IPS DF 4.7 (cell line): ENCODE measurements at regions not wholly inside any gene's neighbourhood (a gene's known extent, or its start where the extent isn't known, plus 50 kb on each side); places are given as distances from the start of the nearest gene placed in this dataset.

Source experiments
- DNase-seq: peaks from one replicate; pipeline ENCODE4 v3.0.0-alpha.2; 2013; ENCODE audit warnings: low spot score; ENCODE audit errors: extremely low read depth

DNA sequence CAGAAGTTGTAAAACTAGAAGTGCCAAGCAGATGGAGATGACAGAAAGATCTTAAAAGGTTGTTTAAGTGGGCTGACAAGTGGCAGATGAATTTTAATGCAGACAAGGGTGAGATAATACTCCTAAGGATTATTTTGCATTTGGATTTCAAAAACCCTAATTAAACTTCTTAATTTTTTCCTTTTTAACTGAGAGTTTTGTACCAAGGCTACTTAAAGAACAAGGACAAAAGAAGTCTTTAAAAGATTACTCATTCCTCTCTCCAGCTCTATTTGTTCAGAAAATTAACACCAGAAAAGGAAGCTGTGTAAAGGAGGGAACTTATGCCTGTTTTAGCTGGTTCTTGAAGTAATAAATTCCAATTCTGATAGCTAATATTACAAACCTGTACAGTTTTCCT, 275.4 kb downstream of the ETNK1 start:
- no peak for DNase-seq

DNA sequence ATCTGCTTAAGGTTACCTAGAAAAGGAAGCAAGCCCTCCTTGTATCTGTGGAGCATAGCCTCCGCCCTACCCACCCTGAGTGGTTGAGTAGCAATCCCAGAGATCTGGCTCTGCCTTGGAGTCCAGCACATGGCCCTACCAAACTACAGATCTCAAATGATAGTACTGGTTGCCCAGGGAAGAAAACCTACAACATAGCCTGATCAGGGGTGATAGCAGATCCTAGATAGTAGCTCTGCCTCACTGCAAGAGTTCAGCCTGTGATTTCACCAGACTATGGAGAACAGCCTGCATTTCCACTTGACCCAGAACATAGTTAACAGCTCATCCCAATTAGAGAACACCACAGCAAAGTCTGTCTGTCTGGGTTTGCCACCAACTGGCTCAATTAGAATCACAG, 279.5 kb downstream of the ETNK1 start:
- no peak for DNase-seq

GRCh38 chr12:22916241-22916640, 291.3 kb downstream of the ETNK1 start:
- no peak for DNase-seq

DNA sequence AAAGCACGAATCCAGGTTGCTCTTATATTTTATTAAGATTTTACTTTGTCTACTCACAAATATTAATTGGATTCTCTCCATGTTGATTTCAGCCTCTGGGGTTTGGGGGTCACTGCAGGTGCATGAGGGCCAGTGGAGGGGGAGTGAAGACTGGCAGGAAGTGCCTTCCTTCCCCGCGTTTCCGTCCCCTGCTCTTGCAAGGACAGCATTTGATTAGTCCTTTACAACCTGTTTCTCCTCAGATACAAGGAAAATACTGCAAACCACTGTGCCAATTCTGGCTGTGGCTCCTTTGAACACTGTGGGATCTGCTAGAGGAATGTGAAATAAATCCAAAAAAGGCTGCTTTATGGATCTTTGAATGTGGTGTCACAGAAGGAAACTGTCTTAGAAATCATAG, 291.8 kb downstream of the ETNK1 start:
- no peak for DNase-seq

DNA sequence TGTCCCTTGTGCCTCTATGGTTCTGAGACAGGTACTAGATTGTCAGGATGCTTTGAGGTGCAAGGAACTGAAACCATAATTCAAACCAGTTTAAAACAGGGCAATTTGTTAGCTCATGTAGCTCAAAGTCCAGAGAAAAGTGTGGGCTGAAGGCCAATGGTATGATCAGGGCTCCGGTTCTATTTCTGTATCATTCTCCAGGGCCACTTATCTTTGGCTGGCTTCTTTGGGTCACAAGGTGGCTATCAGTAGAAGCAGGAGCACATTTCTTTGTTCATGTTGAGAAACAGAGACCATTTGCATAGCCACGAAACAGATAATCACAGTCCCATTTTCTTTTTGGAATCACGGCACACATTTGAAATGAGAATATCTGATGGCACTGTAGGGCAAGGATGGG, 294.9 kb downstream of the ETNK1 start:
- no peak for DNase-seq

- no peak for DNase-seq
These were observed 298.8 kb downstream of the ETNK1 start for GRCh38 chr12:22923768-22924167.

DNA sequence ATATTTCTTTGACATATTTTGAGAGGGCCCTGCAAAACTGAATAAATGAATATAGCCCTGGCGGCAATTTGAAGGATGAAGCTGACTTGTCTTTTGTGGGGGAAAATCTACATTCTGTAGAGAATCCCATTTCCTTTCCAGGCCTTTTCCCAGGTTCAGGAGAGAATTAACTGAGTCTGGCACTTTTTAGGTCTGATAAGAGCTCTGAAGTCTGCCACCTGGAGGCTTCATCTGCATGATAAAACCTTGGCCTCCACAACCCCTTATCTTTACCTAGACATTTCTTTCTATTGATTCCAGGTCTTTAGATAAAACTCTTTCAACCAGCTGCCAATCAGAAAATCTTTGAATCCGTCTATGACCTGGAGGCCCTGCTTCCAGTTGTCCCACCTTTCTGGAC, 299.4 kb downstream of the ETNK1 start:
- DNase-seq, result no peak

DNA sequence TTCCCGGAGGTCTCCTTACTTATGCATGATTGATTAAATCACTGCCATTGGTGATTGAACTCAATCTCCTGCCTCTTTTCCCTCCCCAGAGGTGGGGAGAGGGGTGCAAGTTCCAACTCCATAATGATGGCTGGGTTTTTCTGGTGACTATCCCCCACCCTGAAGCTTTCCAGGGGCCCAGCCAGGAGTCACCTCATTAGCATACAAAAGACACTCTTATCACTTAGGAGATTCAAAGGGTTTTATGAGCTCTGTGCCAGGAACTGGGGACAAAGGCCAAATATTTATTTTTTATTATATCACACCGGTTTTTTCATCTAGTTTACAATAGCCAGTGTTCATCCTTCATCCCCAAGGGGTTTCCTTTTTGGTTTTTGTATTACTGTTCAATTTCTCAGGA, 300.7 kb downstream of the ETNK1 start:
- no peak for DNase-seq

DNA sequence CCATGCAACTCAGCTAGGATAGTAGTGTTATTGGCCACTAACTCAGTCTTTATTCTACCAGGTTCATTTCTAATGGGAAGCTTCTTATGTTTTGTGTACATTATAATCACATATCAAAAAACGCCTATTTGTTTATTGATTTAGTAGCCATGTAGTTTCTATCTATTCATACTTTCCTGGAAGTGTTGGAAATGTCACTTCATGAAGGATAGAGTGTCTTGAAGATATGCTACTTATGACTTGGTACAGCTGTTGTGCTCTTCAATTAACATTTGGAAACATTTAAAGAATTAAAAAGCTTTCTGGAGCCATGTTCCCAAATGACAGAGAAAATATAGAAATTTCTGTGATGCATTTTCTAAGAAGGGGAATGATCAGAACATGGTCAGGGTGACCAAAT, 307.5 kb downstream of the ETNK1 start:
- no peak for DNase-seq

DNA sequence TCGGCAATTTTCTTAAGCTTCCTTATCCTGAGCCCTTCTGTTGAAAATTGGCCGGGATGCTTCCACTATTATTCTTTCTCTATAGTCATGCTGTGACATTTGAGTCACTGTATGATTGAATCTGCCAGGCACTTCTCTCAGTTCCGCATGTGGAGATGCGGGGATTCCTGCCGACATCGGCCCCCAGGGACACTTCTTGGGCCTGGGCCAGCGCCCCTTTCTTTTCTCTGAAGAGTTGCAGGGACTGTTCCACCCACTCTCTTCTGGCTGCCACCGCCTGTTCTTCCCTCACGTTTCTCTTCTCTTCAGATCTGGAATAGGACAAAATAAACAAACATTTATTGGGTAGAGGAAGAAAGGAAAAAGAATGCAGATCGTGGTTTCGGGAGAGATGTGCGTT, 310.1 kb downstream of the ETNK1 start:
- no peak for DNase-seq

DNA sequence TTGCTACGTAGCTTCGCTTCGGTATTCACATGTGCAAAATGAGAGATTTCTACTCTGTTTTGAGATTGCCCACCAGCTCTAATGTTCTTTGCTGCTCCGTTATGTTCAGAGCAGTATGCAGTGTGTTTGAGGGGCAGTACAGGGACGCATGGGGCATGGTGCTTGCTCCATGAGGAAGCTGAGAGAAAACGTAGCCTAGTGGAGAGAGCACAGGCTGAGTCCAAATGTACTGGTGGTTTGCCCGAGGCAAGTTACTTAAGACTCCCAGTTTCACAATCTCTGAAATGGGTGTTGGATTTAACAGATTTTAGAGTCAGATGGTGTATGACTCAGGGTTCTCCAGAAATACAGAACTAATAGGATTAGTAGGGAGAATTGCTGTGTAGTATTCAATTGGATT, 310.5 kb downstream of the ETNK1 start:
- DNase-seq, result no peak

DNA sequence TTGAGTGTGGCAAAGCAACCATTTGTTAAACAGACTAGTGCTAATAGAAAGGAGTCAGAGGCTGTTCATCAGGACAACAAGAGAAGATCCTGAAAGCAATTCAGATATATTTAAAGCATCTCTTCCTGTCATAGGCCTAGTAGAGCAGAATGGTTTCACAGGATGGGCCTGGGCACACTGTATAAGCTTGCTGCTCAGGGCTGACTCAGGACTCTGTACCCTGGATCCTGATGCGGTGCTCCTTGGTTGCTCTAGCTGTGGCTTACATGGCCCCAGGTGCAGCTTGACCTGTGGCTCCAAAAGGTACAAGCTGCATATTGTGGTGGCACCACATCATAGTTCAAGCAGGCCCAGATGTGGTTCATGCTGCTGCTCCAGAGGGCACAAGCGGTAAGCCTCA, 313.4 kb downstream of the ETNK1 start:
- DNase-seq, result no peak

DNA sequence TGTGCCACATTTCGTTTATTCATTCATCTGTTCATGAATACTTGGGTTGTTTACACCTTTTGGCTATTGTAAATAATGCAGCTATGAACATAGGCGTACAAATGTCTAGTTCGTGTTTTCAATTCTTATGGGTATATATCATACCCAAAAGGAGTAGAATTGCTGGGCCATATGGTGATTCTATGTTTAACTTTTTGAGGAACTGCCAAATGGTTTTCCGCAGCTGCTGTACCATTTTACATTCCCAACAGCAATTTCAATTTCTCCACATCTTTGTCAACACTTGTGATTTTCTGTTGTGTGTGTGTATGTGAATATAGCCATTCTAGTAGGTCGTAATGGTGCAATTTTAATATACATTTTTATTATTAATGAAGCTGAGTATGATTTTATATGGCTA, 326.2 kb downstream of the ETNK1 start:
- no peak for DNase-seq

DNA sequence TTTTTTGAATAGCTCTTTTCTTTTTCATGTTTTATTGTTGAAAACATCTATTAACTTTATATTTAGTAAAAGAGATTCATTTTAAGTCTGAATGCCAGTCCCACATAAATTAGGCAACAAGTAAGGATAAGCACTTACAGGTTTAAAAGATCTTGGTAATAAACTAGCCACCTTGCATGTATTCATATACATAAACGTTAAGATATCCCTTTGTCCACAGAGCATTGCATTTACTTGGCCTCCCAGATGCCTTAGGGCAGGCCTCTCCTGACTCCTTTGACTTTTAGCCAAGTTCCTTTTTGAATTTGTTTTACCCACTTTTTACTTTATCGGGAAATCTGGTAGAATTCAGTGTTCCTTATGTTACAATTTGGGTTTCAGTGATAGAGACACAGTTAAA, 331.7 kb downstream of the ETNK1 start:
- DNase-seq, result no peak

DNA sequence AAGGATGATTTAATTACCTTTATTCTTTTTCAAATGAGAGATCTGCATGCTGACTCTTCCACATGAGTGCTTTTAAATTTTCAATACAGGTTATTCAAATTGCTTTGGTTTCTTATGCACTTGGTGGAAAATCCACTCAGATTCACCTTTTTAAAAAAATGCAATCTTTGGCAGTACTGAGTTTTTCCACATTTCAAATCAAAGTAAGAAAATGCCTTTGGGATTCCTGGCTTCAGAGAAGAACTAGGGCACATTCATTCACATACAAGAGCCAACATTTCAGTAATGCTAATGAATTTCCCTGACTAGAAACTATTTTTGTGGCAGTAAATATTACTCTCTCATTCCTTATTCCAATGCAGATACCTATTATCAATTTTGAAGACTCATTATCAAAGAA, 342.2 kb downstream of the ETNK1 start:
- DNase-seq, result no peak

GRCh38 chr12:22969521-22969920, 344.6 kb downstream of the ETNK1 start:
- DNase-seq, result no peak

- DNase-seq, result no peak
These were observed 346.3 kb downstream of the ETNK1 start for GRCh38 chr12:22971247-22971646.

DNA sequence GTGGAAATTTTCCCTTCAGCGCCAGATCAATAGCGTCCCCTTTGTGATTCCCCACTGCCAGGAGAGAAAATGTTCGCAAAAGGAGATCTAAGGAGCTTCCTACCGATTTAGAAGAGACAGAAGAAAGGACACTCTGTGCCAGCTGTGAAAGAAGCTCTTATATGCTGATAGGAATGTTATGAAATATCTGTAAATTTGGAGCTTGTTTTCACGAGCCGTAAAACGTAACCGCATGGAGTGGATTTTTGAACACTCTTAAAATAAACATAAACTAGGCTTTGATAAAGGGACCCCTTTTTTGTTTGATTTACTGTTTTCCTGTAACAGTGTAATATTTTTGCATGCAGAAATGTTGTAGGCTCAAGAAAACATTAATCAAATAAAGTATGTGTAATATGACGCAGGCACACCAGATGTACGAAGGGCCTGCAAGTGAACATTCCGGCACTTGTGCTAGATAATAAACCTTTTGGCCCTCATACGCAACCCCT, 346.8 kb downstream of the ETNK1 start:
- no peak for DNase-seq

DNA sequence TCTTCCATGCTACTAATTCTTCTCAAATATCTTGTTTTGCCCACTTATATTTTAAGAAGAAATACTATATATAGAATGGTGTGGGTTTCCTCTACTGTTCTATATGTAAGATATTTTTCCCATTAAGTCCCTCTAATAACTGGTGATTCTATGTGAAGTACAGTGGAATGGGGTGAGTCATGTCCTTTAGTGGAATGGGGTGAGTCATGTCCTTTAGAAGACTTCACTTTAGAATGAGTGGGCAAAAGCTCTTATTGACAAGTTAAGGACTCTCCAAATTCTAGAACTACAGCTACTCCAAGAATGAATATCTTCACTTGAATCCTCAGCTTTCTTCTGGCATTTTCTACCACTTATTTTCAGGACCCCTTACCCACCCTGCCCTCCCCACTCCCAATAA, 349.9 kb downstream of the ETNK1 start:
- DNase-seq, result no peak

DNA sequence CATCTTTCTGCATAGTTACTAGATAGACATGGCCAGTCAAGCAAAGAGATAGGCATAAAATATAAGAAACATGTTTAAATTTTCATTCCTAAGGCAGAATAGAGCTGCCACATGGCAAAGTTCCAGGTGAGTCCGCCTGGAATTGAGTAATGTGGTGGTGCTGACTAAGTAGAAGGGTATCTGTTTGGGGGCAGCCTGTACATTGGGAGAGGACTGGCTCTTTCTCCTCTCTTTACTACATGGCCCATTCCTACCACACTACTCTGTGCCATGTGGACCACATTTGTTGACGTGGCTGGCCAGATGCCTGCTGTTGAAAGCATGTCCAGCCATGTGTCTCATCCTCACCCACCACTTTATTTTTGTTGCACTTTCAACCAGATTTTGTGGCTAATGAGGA, 354.0 kb downstream of the ETNK1 start:
- no peak for DNase-seq

DNA sequence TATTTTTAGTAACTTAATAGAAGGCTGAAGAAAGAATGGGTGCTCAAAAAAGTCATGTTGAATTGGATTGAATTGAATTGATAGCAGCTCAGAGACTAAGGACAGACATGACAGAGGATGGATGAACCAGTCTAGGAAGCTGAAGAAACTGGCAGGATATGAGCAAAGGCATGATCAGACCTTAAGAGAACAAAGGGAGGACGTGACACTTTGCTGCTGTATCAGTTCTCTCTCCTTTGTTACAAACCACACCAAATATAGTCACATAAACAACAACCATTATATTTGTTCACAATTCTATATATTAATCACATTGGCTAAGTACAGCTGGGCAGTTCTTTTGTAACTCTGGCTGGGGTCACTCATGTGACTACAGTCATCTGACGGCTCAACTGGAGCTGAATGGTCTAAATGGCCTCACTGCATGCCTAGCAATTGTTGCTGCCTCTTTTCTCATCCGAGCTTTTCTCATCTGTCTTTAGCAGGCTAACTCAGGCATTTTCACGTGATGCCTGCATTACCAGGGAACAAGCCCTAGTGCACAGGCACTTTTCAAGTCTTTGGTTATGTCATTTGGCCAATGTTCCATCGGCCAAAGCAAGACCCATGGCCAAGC, 355.0 kb downstream of the ETNK1 start:
- no peak for DNase-seq

DNA sequence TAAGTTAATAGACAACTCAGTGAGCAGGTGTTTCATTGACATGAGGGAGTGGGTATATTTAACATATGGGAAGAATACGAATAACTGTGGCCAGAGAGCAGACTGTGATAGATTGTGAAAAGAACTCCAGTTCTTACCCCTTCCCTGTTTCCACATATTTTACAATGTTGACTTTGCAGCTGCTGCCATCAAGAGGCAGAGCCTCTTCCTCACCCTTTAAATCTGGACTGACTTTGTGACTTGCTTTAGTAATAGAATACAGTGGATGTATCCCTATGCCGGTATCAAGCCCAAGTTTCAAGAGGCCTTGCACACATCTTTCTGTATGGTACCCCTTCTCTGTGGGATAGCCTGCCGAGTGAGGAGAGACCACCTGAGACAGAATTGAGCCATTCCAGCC, 356.7 kb downstream of the ETNK1 start:
- DNase-seq, result no peak

- no peak for DNase-seq
These were observed 357.7 kb downstream of the ETNK1 start for GRCh38 chr12:22982635-22983034.

- DNase-seq, result no peak
These were observed 362.0 kb downstream of the ETNK1 start for GRCh38 chr12:22986997-22987396.
